HG03045 (cell line): ENCODE measurements at regions not wholly inside any gene's neighbourhood (a gene's known extent, or its start where the extent isn't known, plus 50 kb on each side); places are given as distances from the start of the nearest gene placed in this dataset.

ENCODE experiments used
- ATAC-seq: cut with Tn5 transposase; IDR thresholded peaks from one replicate; pipeline ENCODE4 v1.9.1; 2021; ENCODE audit warnings: mild to moderate bottlenecking, moderate library complexity; ENCODE audit not compliant: unreplicated experiment

GRCh38 chr5:125836256-125836655 is 587.0 kb upstream of the GRAMD2B start:
- no peak for ATAC-seq

GRCh38 chr5:125837866-125838265 is 585.3 kb upstream of the GRAMD2B start:
- ATAC-seq = no peak

- ATAC-seq = no peak
Observed at GRCh38 chr5:125847561-125847960, 575.6 kb upstream of the GRAMD2B start.

GRCh38 chr5:125848751-125849150 is 574.5 kb upstream of the GRAMD2B start:
- no peak for ATAC-seq

- no peak for ATAC-seq
Observed at GRCh38 chr5:125856949-125857348, 566.3 kb upstream of the GRAMD2B start.

- no peak for ATAC-seq
Observed at GRCh38 chr5:125863579-125863978, 559.6 kb upstream of the GRAMD2B start.

- no peak for ATAC-seq
Observed at GRCh38 chr5:125865166-125865815, 557.9 kb upstream of the GRAMD2B start.

GRCh38 chr5:125868036-125868435 is 555.2 kb upstream of the GRAMD2B start:
- no peak for ATAC-seq

- ATAC-seq = no peak
Observed at GRCh38 chr5:125870256-125870655, 553.0 kb upstream of the GRAMD2B start.

- no peak for ATAC-seq
Observed at GRCh38 chr5:125874057-125874456, 549.2 kb upstream of the GRAMD2B start.

- ATAC-seq = no peak
Observed at GRCh38 chr5:125874717-125875116, 548.5 kb upstream of the GRAMD2B start.

GRCh38 chr5:125877248-125877647 is 546.0 kb upstream of the GRAMD2B start:
- ATAC-seq = no peak

GRCh38 chr5:125882061-125882460 is 541.1 kb upstream of the GRAMD2B start:
- ATAC-seq = no peak

GRCh38 chr5:125883223-125883622 is 540.0 kb upstream of the GRAMD2B start:
- ATAC-seq = no peak

- ATAC-seq = no peak
Observed at GRCh38 chr5:125888358-125888757, 534.9 kb upstream of the GRAMD2B start.

GRCh38 chr5:125890511-125890931 is 532.7 kb upstream of the GRAMD2B start:
- ATAC-seq = no peak

- ATAC-seq = no peak
Observed at GRCh38 chr5:125891061-125891725, 532.0 kb upstream of the GRAMD2B start.

GRCh38 chr5:125894383-125894782 is 528.8 kb upstream of the GRAMD2B start:
- ATAC-seq = no peak

- ATAC-seq = no peak
Observed at GRCh38 chr5:125896368-125896767, 526.8 kb upstream of the GRAMD2B start.

GRCh38 chr5:125897089-125897488 is 526.1 kb upstream of the GRAMD2B start:
- no peak for ATAC-seq

- ATAC-seq = no peak
Observed at GRCh38 chr5:125898851-125899405, 524.3 kb upstream of the GRAMD2B start.

- ATAC-seq = no peak
Observed at GRCh38 chr5:125912028-125912427, 511.2 kb upstream of the GRAMD2B start.
